Panc1 (cell line): ENCODE measurements at regions not wholly inside any gene's neighbourhood (a gene's known extent, or its start where the extent isn't known, plus 50 kb on each side); places are given as distances from the start of the nearest gene placed in this dataset.

Experiments used
- ATAC-seq: fragments of 200-7000 bp; cut with Tn5 transposase; 2 replicates; pipeline ENCODE4 v1.9.1; 2020; ENCODE audit warnings: mild to moderate bottlenecking, moderate library complexity
- BruUV-seq: library from RNA; stranded (reverse); fragments of 400-500 nt; replicated peaks from 2 replicates; lab custom pipeline; 2021; lab: Mats Ljungman, UMichigan
- CTCF ChIA-PET: fragments of 300-600 bp; sonication (Branson Sonifier 250); formaldehyde crosslinking; loops from one replicate; lab custom pipeline; 2022; ENCODE audit warnings: antibody characterized with exemption; lab: Charles Lee
- POLR2A ChIA-PET: fragments of 300-600 bp; sonication (Branson Sonifier 250); formaldehyde crosslinking; loops from one replicate; lab custom pipeline; 2022; ENCODE audit warnings: antibody characterized with exemption; lab: Charles Lee
- DNase-seq: peaks from one replicate; pipeline ENCODE4 v3.0.0-alpha.2; 2010; ENCODE audit warnings: low read depth, low spot score
- H3K27ac ChIP-seq: 2 replicates; pipeline ENCODE4 v1.5.1; 2011; ENCODE audit warnings: mild to moderate bottlenecking, low read length, inconsistent platforms
- H3K27me3 ChIP-seq: fragments of 200-500 bp; sonication (Bioruptor generic); 2 replicates; pipeline ENCODE4 v1.6.0; 2014; ENCODE audit warnings: low read length, inconsistent platforms; ENCODE audit not compliant: control insufficient read depth, insufficient read depth
- H3K36me3 ChIP-seq: fragments of 200-500 bp; sonication (Bioruptor generic); 2 replicates; pipeline ENCODE4 v1.5.1; 2014; ENCODE audit warnings: inconsistent platforms, mild to moderate bottlenecking, low read length, moderate library complexity; ENCODE audit not compliant: control insufficient read depth, insufficient read depth
- H3K4me1 ChIP-seq: 2 replicates; pipeline ENCODE4 v1.5.1; 2011; ENCODE audit warnings: inconsistent platforms, mild to moderate bottlenecking, low read length, moderate library complexity; ENCODE audit not compliant: control insufficient read depth, insufficient read depth
- H3K4me3 ChIP-seq, 2 experiments: 2 replicates each; pipeline ENCODE4 v1.5.1; 2011 to 2012; ENCODE audit warnings: low read depth in 2 of 2, low read length in 2 of 2, mild to moderate bottlenecking in 2 of 2, inconsistent platforms in 1 of 2, moderate library complexity in 1 of 2
- H3K9me3 ChIP-seq: fragments of 200-500 bp; sonication (Bioruptor generic); 2 replicates; pipeline ENCODE4 v1.5.1; 2014; ENCODE audit warnings: low read depth, mild to moderate bottlenecking, inconsistent platforms, low read length, moderate library complexity; ENCODE audit not compliant: control insufficient read depth, insufficient read depth
- POLR2AphosphoS5 ChIP-seq: IDR thresholded peaks from 2 replicates; pipeline ENCODE4 v1.6.1; 2012; ENCODE audit warnings: mild to moderate bottlenecking, low read depth, low read length, moderate library complexity
- REST ChIP-seq, 2 experiments: IDR thresholded peaks; 2 replicates each; pipeline ENCODE4 v1.6.1; 2011 to 2012; ENCODE audit warnings: low read depth in 2 of 2, control low read depth in 1 of 2, low read length in 1 of 2, mild to moderate bottlenecking in 1 of 2, moderate library complexity in 1 of 2; ENCODE audit not compliant: insufficient read depth in 1 of 2
- in situ Hi-C: cut with HindIII; loops from 2 replicates; pipeline ENCODE4 v1.10.0; 2016; ENCODE audit warnings: low sequenced_read_pairs, low pct_unique_long_range_greater_than_20kb
- intact Hi-C: fragments of 100-400 bp; cut with micrococcal nuclease; formaldehyde crosslinking; loops from one replicate; pipeline ENCODE4 v1.10.0; 2022; ENCODE audit not compliant: unreplicated experiment
- TF ChIP-seq, protein P1 (sequence below): fragments of 450-650 bp; IDR thresholded peaks from 2 replicates; pipeline ENCODE4 v1.5.1; 2017; ENCODE audit warnings: mild to moderate bottlenecking

- in situ Hi-C loops = no loop called here
- ATAC-seq = no peak
- no peak overlapping the region for H3K4me3 ChIP-seq
- H3K27ac ChIP-seq = no peak overlapping the region
- H3K9me3 ChIP-seq = no peaks in the 10 kb centered on the region
- no peak for DNase-seq
- TF ChIP-seq, protein P1, sequence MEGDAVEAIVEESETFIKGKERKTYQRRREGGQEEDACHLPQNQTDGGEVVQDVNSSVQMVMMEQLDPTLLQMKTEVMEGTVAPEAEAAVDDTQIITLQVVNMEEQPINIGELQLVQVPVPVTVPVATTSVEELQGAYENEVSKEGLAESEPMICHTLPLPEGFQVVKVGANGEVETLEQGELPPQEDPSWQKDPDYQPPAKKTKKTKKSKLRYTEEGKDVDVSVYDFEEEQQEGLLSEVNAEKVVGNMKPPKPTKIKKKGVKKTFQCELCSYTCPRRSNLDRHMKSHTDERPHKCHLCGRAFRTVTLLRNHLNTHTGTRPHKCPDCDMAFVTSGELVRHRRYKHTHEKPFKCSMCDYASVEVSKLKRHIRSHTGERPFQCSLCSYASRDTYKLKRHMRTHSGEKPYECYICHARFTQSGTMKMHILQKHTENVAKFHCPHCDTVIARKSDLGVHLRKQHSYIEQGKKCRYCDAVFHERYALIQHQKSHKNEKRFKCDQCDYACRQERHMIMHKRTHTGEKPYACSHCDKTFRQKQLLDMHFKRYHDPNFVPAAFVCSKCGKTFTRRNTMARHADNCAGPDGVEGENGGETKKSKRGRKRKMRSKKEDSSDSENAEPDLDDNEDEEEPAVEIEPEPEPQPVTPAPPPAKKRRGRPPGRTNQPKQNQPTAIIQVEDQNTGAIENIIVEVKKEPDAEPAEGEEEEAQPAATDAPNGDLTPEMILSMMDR = no peak
- TF ChIP-seq REST (IDR thresholded peaks at IDR 0.05; ENCODE audit: insufficient read depth in 1 of 2, low read depth in 2 of 2, low read length in 1 of 2) = no peak
- intact Hi-C loops = no loop called here
- no peaks in the 10 kb centered on the region for H3K36me3 ChIP-seq
- no peaks in the 10 kb centered on the region for H3K4me1 ChIP-seq
- BruUV-seq = no TSS peak
- H3K27me3 ChIP-seq = no peaks in the 10 kb centered on the region
- POLR2A ChIA-PET = no interaction called here
- CTCF ChIA-PET = no interaction called here
These were observed 88.2 kb upstream of the ANKRD55 start for GRCh38 chr5:56321236-56321881.

- Histone ChIP-seq H3K9me3 (no peaks in the 10 kb centered on the region), H3K36me3 (no peaks in the 10 kb centered on the region), H3K4me3 (no peak overlapping the region), H3K4me1 (no peaks in the 10 kb centered on the region), H3K27me3 (no peaks in the 10 kb centered on the region), H3K27ac (no peak overlapping the region)
- CTCF ChIA-PET = no interaction called here
- intact Hi-C loops (no loop called here), in situ Hi-C loops (no loop called here)
- ATAC-seq (no peak), DNase-seq (no peak)
- no TSS peak for BruUV-seq
- POLR2A ChIA-PET = no interaction called here
- no peak for TF ChIP-seq REST (IDR thresholded peaks at IDR 0.05; ENCODE audit: insufficient read depth in 1 of 2, low read depth in 2 of 2, low read length in 1 of 2)
- TF ChIP-seq, protein P1 = no peak
- TF ChIP-seq POLR2AphosphoS5 = no peak
These were observed 87.6 kb upstream of the ANKRD55 start for GRCh38 chr5:56320686-56321085.
